Ammon's horn (tissue), 1 donor: ENCODE measurements at regions not wholly inside any gene's neighbourhood (a gene's known extent, or its start where the extent isn't known, plus 50 kb on each side); places are given as distances from the start of the nearest gene placed in this dataset.
"Not testable (repeated sequence)": the region's sequence is repeated elsewhere in the genome, so short reads cannot be mapped to it uniquely, and the experiment has no call there.

Source experiments
- DNase-seq: peaks from one replicate; pipeline ENCODE4 v3.0.0-alpha.2; 2016; ENCODE audit warnings: low spot score

DNA sequence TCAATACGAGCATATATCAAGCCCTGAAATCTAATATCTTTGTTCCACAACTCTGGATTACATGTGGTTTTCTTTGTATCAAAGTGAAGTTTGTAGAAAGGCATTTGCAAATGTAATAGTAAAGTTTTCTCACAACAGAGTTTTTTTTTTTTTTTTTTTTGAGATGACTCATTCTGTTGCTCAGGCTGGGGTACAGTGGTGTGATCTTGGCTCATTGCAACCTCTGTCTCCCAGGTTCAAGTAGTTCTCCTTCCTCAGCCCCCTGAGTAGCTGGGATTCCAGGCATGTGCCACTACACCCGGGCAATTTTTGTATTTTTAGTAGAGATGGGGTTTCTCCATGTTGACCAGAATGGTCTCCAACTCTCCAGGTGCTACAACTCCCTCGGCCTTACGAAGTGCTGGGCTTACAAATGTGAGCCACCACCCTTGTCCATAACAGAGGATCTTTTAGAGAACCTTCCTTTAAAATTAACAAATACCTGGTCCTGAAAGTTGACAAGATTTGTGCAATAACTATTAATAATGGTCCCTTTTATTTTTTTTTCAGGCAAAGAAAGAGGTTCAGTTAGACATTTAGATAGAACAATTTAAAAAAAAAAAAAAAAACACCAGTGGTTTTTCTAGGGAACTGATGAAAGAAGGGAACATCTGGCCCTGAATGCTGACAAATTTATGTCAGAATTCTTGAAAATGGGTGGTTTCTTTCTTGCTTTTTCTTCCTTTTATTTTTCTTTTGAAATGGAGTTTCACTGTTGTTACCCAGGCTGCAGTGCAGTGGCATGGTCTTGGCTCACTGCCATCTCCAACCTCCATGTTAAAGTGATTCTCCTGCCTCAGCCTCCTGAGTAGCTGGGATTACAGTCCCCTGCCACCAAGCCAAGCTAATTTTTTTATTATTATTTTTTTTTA is 278.5 kb downstream of the RPS4Y2 start:
- no peak for DNase-seq

DNA sequence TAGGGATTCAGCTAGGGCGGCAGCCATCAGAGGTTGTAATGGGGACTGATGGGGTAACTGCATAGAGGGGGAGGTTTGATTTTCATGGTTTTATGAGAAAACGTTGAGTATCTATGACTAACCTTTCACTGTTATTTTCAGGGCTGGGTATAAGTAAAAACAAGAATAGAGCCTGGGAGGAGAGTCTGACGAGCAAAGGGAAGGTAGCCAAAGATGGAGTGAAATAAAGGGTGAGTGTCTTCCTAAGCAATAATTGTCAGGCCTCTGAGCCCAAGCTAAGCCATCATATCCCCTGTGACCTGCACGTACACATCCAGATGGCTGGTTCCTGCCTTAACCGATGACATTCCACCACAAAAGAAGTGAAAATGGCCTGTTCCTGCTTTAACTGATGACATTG is 281.5 kb downstream of the RPS4Y2 start:
- DNase-seq: not testable (repeated sequence)

DNA sequence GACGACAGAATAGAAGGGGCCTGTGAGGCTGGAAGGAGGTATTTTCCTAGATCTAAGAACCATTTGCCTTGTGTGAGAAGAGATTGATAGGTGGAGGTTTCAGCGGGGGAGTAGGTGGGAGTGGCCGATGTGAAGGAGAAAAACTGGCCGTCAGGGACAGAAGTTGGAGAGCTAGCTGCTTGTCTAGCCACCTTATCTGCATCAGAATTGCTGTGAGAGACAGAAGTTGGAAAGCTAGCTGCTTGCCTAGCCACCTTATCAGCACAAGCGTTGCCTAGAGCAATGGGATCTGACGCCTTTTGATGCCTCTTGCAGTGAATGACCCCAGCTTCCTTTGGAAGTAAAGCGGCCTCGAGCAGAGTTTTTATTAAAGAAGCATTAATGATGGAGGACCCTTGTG is 283.9 kb downstream of the RPS4Y2 start:
- DNase-seq: no peak

DNA sequence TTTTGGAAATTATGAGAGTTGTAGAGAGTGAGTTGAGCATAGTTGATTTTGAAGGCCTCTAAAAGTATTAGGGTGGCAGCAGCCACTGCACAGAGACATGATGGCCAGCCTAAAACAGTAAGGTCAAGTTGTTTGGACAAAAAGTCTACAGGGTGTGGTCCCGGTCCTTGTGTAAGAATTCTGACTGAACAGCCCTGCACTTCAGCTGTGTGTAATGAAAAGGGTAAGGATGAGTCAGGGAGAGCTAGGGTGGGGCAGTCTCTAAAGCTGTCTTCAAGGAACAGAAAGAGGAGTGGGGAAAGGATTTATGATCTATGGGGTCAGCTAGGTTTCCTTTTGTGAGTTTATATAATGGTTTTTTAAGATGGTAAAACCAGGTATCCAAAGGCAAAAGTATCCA is 284.8 kb downstream of the RPS4Y2 start:
- not testable (repeated sequence) for DNase-seq

DNA sequence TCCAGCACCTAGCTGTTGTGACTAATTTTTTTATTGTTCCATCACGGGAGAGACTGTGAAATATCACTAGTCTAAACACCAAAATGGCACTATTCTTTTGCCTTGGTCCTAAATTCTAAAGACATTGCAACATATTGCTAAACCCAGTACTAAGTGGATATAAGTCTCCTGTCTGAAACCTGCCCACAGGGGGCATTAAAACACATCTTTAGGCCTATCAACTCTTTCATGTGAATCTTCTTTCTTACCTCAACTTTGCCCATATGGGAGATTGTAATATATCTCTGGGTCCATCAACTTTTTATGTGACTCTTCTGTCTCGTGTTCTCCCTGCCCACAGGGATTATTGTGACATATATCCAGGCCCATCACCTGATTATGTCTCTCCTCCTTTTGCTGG is 317.2 kb downstream of the RPS4Y2 start:
- DNase-seq: no peak

DNA sequence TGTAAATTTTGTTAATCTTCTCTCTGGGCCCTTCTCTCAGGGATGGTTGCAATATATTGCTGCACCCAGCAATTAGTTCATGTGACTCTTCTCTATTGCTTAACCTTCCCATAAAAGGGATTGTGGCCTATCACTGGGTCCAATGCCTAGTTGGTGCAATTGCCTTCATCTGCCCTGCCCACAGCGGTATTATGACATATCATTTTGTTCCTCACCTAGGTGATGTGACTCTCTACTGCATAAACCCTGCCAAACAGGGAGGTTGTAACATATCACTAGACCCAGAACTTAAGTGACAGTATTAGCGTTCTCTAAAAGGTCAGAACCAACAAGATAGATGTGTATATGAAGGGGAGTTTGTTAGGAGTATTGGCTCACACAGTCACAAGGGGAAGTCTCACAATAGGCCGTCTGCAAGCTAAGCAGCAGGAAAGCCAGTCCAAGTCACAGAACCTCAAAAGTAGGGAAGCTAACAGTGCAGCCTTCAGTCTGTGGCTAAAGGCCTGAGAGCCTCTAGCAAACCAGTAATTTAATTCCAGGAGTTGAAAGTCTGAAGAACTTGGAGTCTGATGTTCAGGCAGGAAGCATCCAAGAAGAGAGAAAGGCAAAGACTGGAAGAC is 317.8 kb downstream of the RPS4Y2 start:
- DNase-seq: peak; percentile 2

DNA sequence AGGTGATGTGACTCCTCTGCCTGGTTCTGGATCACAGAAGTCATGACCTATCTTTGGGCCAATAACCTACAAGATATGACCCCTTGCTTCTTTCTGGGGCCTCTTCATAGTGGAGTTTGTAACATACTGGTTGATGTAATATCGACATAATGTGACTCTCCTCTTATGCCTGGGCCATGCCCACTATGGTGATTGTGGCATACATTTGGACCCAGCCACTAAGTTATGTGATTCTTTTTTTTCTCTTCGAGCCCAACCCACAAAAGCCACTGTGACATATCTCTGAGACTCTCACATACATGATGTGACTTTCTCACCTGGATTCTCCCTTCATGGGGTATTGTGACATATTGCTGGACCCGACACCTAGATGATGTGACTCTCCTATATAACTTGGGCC is 319.8 kb downstream of the RPS4Y2 start:
- DNase-seq: no peak

DNA sequence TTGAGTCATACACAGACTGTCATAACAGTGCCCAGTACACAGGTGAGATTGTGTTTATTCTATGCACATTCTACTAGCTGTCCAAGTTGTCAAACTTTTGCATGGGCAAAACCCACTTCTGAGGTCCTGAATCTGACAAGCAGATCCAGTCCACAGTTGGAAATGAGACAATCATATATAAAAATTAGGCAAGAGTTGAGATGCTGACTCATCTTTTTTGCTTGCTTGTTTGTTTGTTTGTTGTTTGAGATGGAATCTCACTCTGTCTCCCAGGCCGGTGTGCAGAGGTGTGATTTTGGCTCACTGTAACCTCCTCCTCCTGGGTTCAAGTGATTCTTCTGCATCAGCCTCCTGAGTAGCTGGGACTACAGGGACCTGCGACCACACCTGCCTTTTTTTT is 323.8 kb downstream of the RPS4Y2 start:
- no peak for DNase-seq

DNA sequence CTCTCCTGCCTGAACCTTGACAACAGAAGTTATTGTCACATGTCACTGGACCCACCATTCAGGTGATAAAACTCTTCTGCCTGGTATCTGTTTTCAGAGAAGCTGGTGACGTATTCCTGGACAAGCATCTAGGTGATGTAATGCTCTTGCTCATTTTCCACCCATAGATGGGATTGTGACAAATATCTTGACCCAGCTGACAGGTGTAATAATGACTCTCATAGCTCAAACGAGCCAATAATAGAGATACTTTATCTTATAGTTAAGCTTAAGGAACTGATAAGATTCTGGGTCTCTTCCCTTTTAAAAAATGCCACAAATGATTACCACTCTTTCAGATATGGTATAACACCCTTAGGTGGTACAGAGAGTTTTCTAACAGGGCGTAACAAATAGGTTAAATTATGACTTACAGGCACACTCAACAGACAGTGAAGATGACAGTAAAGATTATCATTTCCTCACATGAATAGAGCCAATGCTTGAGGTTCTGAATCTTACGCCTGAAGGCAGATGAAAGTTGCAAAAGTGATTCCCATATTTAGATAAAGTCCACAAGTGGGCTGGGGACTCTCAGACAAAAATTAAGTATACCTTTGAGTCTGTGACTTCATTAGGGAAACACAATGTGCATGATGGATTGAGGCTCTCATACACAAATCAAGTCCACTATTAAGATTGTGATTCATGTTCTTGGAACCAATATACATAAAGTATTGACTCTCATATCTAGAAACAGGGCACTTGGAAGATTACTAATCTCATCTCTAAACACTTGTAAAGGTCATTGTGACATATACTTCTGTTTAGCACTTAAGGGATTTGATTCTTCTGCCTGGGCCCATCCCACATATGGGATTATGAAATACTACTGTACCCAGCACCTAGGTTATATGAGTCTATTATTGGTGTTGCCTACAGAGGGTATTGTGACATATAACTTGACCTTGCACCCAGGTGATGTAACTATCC is 326.0 kb downstream of the RPS4Y2 start:
- DNase-seq: no peak

DNA sequence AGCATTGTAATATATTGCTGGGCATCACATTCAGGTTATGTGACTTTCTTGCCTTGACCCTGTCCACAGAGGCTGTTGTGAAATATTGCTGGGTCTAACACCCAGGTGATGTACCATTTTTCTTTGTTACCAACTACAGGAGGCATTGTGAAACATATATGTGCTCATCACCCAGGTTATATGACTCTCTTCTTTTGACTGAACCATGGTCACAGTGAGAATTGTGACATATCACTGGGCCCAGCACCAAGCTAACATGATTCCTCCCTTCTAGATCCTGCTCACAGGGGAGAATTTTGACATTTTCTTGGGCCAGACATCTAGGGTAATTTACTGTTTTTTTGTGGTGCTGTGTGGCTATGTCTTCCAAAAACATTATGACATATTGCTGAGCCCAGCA is 326.7 kb downstream of the RPS4Y2 start:
- no peak for DNase-seq

DNA sequence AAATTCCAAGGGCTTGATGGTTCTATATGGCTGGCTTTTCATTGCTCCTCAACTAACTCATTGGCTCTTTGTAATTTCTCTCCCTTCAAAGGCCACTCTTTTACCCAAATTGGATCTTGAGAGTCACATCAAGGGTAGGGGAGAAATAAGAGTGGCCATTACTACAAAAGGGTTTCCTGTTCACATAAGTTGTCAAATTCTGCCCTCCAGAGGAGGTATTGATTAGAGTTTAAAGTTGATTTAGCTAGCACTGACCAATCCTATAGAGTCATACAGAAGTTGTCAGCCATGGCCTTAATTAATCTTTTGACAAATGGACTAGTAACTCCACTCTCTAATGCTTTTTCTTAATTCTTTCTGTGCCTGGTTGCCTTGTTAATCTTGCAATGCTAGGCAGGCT is 336.0 kb downstream of the RPS4Y2 start:
- no peak for DNase-seq

DNA sequence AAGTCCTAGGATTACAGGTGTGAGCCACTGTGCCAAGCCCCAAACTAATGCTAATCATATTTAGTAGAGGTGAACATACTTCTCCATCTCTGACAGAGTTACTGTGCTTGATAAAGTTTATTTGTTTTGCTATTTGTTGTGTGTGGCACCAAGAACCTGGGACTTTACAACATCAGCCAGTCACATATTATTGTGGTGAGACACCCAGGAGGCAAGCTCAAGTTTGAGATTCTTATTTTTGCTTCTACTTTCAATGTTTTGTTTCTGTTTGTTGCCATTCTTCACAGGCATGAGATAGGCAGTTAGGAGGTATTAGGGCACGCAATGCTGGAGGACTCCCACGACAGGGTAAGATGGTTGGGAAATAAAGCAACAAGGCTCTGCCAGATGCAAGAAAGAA is 346.6 kb downstream of the RPS4Y2 start:
- no peak for DNase-seq

DNA sequence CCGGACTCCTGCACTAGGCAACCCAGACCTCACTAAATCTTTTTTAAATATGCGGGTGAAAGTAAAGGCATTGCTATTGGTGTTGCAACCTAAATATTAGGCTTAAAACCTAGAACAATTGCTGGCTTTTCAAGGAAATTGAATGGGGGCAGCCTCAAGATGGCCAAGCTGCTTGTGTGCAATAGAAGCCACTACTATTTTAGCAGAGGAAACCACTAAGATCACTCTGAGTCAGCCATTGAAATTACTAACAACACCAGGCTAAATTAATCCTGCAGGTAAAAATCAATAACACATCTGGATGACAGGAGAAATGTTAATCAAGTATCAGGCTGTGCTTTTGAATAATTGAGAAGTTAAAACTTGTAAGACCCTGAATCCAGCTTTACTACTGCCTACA is 348.0 kb downstream of the RPS4Y2 start:
- no peak for DNase-seq

DNA sequence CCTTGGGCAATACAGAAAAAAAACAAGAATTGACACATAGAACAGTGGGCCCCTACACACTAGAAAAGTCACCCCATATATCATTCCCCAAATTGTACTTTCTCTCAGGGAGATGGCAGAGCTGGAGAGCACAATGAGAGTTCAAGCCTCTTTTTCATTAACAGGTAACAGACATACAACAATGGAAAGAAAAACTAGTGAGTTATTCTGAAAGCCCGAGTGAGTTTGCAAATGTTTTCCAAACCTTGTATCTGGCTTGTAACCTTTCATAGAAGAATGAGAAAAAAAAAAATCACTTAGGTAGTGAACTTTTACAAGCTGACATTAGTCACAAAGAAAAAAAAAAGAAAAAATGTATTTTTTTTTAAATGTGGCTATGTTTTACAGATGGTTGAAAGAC is 349.6 kb downstream of the RPS4Y2 start:
- DNase-seq: no peak

DNA sequence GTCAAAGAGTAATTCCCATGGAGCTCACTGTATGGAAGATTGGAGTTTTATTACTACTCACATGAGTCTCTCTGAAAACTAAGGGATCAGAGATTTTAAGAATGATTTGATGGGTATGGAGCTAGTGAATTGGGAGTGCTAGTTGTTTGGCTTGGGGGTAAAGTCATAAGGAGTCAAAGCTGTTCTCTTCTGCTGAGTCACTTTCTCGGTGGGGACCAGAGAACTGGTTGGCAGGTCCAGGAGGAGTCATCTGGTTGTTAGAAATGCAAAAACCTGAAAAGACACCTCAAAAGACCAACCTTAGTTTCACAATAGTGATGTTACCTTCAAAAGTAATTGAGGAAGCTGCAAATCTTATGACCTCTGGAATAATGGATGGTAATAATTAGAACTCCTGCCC is 355.4 kb downstream of the RPS4Y2 start:
- no peak for DNase-seq

DNA sequence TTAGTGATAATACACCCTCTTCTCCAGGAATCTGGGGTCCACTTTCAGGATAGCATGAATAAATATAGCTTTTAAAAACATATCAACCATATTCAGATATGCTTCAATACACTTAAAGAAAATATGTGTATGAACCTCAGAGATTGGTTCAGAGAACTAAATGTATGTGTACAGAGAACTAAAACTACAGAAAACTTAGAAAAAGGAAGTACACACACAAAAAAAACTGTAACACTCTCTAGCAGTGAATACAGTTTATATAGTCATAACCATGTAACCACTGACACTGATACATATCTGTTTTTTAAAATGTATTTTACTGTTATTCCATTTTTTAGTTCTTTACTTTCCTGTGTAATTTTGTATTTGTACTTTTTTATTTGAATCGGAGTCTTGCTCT is 365.2 kb downstream of the RPS4Y2 start:
- no peak for DNase-seq

DNA sequence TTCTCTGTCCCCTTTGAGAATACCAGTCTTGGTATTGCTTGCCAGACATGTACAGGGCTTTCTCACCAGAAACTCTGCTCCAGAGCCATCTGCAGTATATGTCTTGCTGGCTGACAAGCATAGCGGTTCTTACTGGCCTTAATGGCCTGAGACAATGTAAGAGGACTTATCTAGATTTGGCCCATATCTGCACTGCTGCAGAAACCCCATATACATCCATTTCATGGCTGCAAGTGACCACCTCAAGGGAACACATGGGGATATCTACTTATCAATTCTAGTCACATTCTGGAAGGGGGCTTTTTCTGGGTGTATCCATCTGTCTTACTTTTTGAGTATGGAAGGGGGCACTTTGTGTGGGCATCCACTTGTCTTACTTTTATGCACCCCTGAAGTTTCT is 375.5 kb upstream of the RBMY1B start:
- DNase-seq: no peak

DNA sequence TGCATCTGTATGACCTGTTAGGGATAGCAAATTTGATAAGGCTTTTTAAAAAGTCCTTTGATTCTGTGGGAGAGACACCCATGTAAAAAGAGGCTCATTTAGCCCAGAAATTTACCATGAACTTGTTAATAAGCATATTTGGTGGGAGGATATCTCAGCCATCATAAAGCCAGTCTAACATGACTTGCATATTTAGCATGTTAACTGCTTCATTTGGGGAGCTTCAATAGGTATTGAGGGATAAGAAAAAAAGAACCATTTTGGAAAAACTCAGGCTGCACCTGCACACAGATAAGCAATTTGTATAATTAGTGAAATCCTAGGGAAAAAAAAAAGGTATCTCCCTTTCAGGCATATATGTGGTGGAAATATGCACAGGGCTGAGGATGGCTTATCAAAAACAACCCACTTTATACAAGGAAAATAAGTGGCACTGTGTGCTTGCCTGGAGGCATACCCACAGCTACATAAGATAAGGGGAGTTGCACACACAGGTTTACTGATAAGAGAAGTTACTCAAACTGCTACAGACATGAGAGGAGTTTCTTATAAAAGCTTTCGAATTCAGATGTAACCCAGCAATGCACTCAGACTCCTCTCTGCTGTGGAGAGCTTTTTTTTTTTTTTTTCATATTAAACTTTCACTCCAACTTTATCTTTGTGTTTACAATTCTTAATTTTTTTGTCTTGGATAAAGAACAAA is 372.9 kb upstream of the RBMY1B start:
- DNase-seq: no peak

DNA sequence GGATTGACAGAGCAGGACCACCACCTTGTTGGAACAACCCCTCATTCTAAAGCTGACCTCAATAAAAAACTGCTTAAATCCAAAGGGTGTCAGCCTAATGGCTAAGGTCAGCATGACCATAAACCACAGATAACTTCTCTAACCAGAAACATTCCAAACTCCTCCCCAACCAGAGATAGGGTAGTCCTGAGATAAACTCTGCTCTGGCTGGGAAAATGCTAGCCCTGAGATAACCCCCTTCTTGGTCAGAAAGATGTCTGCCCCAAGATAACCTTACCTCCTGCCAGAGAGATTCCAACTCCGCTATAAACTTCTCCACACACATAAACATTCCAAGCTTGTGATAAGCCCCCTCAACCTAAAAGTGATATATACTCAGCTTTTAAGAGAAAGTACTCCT is 364.8 kb upstream of the RBMY1B start:
- DNase-seq: no peak

DNA sequence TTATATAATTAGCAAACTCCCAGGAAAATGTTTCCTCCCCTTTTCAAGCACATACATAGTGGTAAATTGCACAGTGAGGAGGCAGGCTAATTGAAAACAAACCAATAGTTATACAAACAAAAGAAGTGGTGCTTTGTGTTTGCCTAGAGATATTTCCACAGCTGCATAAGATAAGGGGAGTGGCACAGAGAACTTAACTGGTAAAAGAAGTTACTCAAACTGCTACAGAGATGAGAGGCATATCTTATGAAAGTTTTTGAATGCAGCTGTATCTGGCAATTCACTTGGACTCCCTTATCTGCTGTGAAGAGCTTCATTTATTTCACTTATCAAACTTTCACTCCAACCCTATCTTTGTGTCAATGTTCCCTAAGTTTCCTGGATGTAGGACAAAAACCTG is 361.2 kb upstream of the RBMY1B start:
- DNase-seq: no peak

DNA sequence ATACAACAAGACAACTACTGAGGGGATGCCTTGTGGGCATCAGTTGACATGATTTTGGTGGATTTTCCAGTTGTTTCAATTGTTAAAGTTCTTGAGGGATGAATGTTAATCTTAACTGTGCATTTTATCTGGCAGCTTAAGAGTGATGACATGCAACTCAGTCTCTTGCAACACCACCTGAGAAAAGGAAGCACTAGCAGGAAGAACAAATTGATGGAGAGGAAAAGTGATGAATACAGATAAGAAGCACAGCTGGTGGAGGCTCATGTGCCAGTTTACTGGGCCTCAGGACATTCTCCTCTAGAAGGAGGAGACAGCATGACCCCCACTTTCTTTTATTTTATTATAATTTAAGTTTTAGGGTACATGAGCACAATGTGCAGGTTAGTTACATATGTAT is 341.3 kb upstream of the RBMY1B start:
- no peak for DNase-seq
